GM12892 (cell line): ENCODE measurements at regions not wholly inside any gene's neighbourhood (a gene's known extent, or its start where the extent isn't known, plus 50 kb on each side); places are given as distances from the start of the nearest gene placed in this dataset.

Source experiments
- POLR2A ChIP-seq: IDR thresholded peaks from 2 replicates; pipeline ENCODE4 v1.6.1; 2011; ENCODE audit warnings: low read depth, low read length, control low read depth
- POLR2AphosphoS5 ChIP-seq: IDR thresholded peaks from 2 replicates; pipeline ENCODE4 v1.6.1; 2011; ENCODE audit warnings: low read depth, low read length, control low read depth

DNA sequence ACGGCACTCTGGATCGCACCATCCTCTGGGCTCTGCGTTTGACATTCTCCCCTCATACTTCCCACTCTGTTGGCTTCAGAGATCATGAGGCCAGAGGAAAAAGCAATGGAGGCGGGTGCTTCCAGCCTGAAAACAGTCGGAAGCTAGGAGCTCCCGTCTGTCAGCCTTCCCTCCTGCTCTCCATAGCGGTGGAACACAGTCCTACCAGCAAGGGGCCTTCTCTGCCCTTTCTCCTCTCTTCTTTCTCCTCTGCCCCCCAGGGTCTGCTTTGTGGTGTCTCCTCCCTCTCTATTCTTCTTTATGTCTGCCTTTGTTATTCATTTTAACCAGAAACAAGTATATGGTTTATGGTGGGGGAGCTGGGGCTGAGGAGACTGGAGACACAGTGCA is 152.5 kb upstream of the NFIB start:
- TF ChIP-seq POLR2AphosphoS5 (no peak), POLR2A (no peak)
